ENCODE measurements at regions not wholly inside any gene's neighbourhood (a gene's known extent, or its start where the extent isn't known, plus 50 kb on each side); places are given as distances from the start of the nearest gene placed in this dataset.

DNA sequence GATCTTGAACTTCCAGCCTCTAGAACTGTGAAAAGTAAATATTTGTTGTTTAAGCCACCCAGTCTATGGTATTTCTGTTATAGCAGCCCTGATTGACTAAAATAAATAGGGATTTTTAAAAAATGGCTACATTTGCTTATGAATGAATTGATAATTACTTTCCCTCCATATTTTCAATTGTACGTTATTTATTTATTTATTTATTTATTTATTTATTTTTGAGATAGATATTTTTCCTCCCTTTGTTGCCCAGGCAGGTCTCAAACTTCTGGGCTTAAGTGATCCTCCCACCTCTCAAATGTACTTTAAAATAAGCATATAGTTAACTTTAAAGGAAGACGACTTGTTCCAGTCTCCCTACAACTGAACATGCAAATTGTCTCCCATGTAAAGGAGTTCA lies 76.0 kb upstream of the HMGA2 start:
- Histone ChIP-seq H3K4me1 (ENCODE audit: control insufficient read depth in 2 of 3, insufficient read depth in 2 of 3, low read depth in 1 of 3, low read length in 3 of 3) (peaks cover 0 to under 1% (median 0%) of the 10 kb centered on the region in 3 donors), H3K9me3 (ENCODE audit: control insufficient read depth in 2 of 3, insufficient read depth in 1 of 3, low read length in 3 of 3) (no peaks in the 10 kb centered on the region), H3K27me3 (ENCODE audit: control insufficient read depth, insufficient read depth, low read length) (no peaks in the 10 kb centered on the region), H3K4me3 (ENCODE audit: low read length in 3 of 3) (no peak overlapping the region), H3K27ac (ENCODE audit: low read depth in 2 of 2, low read length in 2 of 2) (no peak overlapping the region), H3K36me3 (ENCODE audit: control insufficient read depth in 2 of 3, insufficient read depth in 3 of 3, low read length in 3 of 3) (no peaks in the 10 kb centered on the region), H3K9ac (ENCODE audit: low read length in 3 of 3) (no peak overlapping the region)
- intact Hi-C loops (cut with DNase I) = no loop called here
- DNase-seq (no peak), FAIRE-seq (no peak)
- TF ChIP-seq, protein P1, sequence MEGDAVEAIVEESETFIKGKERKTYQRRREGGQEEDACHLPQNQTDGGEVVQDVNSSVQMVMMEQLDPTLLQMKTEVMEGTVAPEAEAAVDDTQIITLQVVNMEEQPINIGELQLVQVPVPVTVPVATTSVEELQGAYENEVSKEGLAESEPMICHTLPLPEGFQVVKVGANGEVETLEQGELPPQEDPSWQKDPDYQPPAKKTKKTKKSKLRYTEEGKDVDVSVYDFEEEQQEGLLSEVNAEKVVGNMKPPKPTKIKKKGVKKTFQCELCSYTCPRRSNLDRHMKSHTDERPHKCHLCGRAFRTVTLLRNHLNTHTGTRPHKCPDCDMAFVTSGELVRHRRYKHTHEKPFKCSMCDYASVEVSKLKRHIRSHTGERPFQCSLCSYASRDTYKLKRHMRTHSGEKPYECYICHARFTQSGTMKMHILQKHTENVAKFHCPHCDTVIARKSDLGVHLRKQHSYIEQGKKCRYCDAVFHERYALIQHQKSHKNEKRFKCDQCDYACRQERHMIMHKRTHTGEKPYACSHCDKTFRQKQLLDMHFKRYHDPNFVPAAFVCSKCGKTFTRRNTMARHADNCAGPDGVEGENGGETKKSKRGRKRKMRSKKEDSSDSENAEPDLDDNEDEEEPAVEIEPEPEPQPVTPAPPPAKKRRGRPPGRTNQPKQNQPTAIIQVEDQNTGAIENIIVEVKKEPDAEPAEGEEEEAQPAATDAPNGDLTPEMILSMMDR (IDR thresholded peaks at IDR 0.05; ENCODE audit: borderline replicate concordance, extremely low read depth, insufficient read depth) = no peak

GRCh38 chr12:65754290-65754689 lies 70.0 kb upstream of the HMGA2 start:
- Histone ChIP-seq H3K4me1 (ENCODE audit: control insufficient read depth in 2 of 3, insufficient read depth in 2 of 3, low read depth in 1 of 3, low read length in 3 of 3) (no peaks in the 10 kb centered on the region), H3K27me3 (ENCODE audit: control insufficient read depth, insufficient read depth, low read length) (no peaks in the 10 kb centered on the region), H3K4me3 (ENCODE audit: low read length in 3 of 3) (no peak overlapping the region), H3K27ac (ENCODE audit: low read depth in 2 of 2, low read length in 2 of 2) (no peak overlapping the region), H3K9ac (ENCODE audit: low read length in 3 of 3) (no peak overlapping the region), H3K9me3 (ENCODE audit: control insufficient read depth in 2 of 3, insufficient read depth in 1 of 3, low read length in 3 of 3) (no peaks in the 10 kb centered on the region), H3K36me3 (ENCODE audit: control insufficient read depth in 2 of 3, insufficient read depth in 3 of 3, low read length in 3 of 3) (no peaks in the 10 kb centered on the region)
- FAIRE-seq (no peak), DNase-seq (no peak)
- TF ChIP-seq, protein P1 (IDR thresholded peaks at IDR 0.05; ENCODE audit: borderline replicate concordance, extremely low read depth, insufficient read depth) = no peak
- intact Hi-C loops (cut with DNase I) = no loop called here

GRCh38 chr12:65754744-65755595 lies 69.3 kb upstream of the HMGA2 start:
- no peaks in the 10 kb centered on the region for H3K36me3 ChIP-seq (ENCODE audit: control insufficient read depth in 2 of 3, insufficient read depth in 3 of 3, low read length in 3 of 3)
- no peaks in the 10 kb centered on the region for H3K4me1 ChIP-seq (ENCODE audit: control insufficient read depth in 2 of 3, insufficient read depth in 2 of 3, low read depth in 1 of 3, low read length in 3 of 3)
- no peak overlapping the region for H3K27ac ChIP-seq (ENCODE audit: low read depth in 2 of 2, low read length in 2 of 2)
- intact Hi-C loops (cut with DNase I) = no loop called here
- FAIRE-seq = no peak
- H3K9me3 ChIP-seq (ENCODE audit: control insufficient read depth in 2 of 3, insufficient read depth in 1 of 3, low read length in 3 of 3) = no peaks in the 10 kb centered on the region
- no peak overlapping the region for H3K9ac ChIP-seq (ENCODE audit: low read length in 3 of 3)
- no peak overlapping the region for H3K4me3 ChIP-seq (ENCODE audit: low read length in 3 of 3)
- no peak for DNase-seq
- no peaks in the 10 kb centered on the region for H3K27me3 ChIP-seq (ENCODE audit: control insufficient read depth, insufficient read depth, low read length)
- TF ChIP-seq, protein P1 (IDR thresholded peaks at IDR 0.05; ENCODE audit: borderline replicate concordance, extremely low read depth, insufficient read depth) = no peak
